ENCODE measurements at regions not wholly inside any gene's neighbourhood (a gene's known extent, or its start where the extent isn't known, plus 50 kb on each side); places are given as distances from the start of the nearest gene placed in this dataset.

DNA sequence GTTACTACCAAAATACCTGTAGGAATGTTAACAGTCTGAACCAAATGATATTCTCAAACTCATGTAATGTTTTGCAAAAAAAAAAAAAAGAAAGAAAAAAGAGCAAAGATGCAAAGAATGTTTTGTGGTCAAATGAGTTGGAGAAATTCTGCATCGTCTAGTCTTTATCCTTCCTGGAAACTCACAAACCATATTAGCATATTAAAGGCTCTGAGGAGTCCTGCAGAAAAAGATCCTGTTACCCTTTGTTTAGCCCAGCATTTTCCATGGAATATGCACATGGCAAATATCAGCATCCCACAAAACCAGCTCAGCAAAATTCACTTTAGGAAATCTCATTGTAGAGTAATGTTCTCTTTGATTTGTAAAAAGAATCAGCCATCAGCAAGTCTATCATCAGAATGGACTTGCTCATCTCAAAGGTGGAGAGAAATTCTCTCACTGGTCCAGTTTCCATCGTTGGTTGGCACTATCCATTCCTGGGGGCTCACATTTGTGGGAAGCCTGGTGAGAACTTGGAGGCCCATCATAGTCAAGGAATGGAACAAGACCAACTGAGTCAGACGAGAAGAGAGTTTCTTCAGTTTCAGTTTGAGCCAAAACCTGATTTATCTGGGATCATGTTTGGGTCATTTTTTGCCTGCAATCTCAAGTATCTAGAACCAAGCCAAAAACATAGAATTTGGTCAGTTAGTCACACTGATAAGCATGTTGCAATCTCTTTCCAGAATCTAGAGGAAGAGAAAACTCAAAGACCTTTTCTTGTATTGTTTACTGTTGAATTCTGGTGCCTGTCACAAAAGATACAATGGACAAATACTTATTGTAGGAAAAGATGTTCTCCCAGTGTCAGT lies 129.8 kb downstream of the TBX5 start:
- TF ChIP-seq, protein P1, sequence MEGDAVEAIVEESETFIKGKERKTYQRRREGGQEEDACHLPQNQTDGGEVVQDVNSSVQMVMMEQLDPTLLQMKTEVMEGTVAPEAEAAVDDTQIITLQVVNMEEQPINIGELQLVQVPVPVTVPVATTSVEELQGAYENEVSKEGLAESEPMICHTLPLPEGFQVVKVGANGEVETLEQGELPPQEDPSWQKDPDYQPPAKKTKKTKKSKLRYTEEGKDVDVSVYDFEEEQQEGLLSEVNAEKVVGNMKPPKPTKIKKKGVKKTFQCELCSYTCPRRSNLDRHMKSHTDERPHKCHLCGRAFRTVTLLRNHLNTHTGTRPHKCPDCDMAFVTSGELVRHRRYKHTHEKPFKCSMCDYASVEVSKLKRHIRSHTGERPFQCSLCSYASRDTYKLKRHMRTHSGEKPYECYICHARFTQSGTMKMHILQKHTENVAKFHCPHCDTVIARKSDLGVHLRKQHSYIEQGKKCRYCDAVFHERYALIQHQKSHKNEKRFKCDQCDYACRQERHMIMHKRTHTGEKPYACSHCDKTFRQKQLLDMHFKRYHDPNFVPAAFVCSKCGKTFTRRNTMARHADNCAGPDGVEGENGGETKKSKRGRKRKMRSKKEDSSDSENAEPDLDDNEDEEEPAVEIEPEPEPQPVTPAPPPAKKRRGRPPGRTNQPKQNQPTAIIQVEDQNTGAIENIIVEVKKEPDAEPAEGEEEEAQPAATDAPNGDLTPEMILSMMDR (IDR thresholded peaks at IDR 0.05): no peak
- H3K4me1 Mint-ChIP-seq: peaks cover 10% of the 10 kb centered on the region
- H3K36me3 Mint-ChIP-seq (ENCODE audit: low read depth): no peaks in the 10 kb centered on the region
- no peaks in the 10 kb centered on the region for H3K9me3 Mint-ChIP-seq
- H3K27ac Mint-ChIP-seq: no peak overlapping the region
- H3K4me3 Mint-ChIP-seq: no peak overlapping the region
- peaks cover 93% of the 10 kb centered on the region for H3K27me3 Mint-ChIP-seq (ENCODE audit: low read depth, poor library complexity)
- no peak for DNase-seq

DNA sequence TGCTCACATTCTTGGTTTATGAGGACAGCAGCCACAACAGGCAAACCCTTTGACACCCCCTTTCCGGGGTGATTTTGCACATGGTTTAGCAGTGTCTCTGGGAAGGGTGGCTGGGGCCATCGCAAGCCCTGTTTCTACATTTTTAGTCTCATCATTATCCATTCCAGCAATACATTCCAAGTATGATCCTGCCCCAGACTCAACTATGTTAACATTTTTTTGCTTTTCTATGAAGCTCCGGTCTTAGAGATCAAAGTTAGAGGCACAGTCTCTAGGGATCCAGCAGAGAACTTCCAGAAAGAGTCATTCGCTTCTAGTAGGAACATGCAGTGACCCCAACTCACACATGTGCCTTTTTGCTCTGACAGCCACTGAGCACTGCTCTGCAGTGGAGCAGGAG lies 130.9 kb downstream of the TBX5 start:
- H3K36me3 Mint-ChIP-seq (ENCODE audit: low read depth): no peaks in the 10 kb centered on the region
- no peak overlapping the region for H3K4me3 Mint-ChIP-seq
- peaks cover 10% of the 10 kb centered on the region for H3K4me1 Mint-ChIP-seq
- no peaks in the 10 kb centered on the region for H3K9me3 Mint-ChIP-seq
- no peak overlapping the region for H3K27ac Mint-ChIP-seq
- peaks cover 94% of the 10 kb centered on the region for H3K27me3 Mint-ChIP-seq (ENCODE audit: low read depth, poor library complexity)
- no peak for DNase-seq
- TF ChIP-seq, protein P1 (IDR thresholded peaks at IDR 0.05): no peak

DNA sequence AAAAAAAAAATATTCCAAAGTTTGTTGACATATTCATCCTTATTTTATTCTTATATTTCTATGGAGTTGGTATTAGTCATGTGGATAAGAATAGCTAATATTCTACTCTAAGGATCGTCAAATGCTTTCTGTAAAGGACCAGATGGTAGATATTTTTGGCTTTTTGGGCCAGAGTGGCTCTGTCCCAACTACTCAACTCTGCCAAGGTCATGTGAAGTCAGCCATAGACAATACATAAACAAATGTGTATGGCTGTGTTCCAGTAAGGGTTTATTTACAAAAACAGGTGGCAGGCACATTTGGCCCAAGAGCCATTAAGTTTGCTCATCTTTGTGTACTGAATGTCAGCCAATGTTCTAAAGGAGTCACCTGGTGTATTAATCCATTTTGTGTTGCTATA lies 131.8 kb downstream of the TBX5 start:
- Mint-ChIP-seq H3K9me3 (no peaks in the 10 kb centered on the region), H3K27me3 (ENCODE audit: low read depth, poor library complexity) (peaks cover 92% of the 10 kb centered on the region), H3K27ac (no peak overlapping the region), H3K4me3 (no peak overlapping the region), H3K4me1 (peaks cover 13% of the 10 kb centered on the region), H3K36me3 (ENCODE audit: low read depth) (no peaks in the 10 kb centered on the region)
- no peak for DNase-seq
- TF ChIP-seq, protein P1 (IDR thresholded peaks at IDR 0.05): no peak

DNA sequence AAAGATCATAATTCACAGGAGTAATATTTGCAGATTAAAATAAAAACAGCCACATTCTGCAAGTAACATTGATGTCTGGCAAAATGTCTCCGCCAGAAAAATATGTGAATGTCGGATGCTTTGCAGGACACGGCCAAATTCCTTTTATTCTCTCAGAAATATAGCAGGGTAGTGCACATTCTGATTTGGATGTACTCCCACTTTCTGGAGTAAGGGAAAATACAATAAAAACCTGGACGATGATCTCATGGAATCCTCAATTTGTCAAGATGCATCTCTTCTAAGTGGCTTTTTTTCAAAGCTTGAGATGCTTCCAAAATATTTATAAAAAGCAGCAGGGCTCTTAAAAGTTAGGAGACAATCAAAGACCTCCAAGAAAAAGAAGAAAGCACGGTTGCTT lies 133.3 kb downstream of the TBX5 start:
- TF ChIP-seq, protein P1 (IDR thresholded peaks at IDR 0.05): no peak
- H3K9me3 Mint-ChIP-seq: no peaks in the 10 kb centered on the region
- H3K4me3 Mint-ChIP-seq: no peak overlapping the region
- no peak for DNase-seq
- peaks cover 89% of the 10 kb centered on the region for H3K27me3 Mint-ChIP-seq (ENCODE audit: low read depth, poor library complexity)
- peaks cover 19% of the 10 kb centered on the region for H3K4me1 Mint-ChIP-seq
- H3K36me3 Mint-ChIP-seq (ENCODE audit: low read depth): no peaks in the 10 kb centered on the region
- H3K27ac Mint-ChIP-seq: no peak overlapping the region

DNA sequence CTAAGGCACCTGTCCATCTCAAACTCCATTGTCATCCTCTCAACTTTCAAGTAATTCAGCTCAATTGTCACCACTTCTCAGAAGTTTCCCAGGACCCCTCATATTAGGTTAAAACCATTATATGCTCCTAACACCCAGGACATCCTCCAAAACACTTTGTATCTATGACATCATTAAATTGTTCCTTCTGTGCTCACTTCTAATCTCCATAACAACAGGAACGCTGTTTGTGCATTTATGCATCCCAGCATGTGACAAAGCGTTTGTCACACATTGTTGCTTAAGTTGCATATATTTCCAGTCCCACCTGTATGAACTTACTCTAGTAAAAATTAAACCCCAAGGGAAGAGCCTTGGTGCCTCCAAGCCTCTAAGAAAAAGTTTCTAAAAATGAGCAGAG lies 133.9 kb downstream of the TBX5 start:
- no peak overlapping the region for H3K4me3 Mint-ChIP-seq
- TF ChIP-seq, protein P1 (IDR thresholded peaks at IDR 0.05): no peak
- H3K27me3 Mint-ChIP-seq (ENCODE audit: low read depth, poor library complexity): peaks cover 89% of the 10 kb centered on the region
- H3K9me3 Mint-ChIP-seq: no peaks in the 10 kb centered on the region
- no peak overlapping the region for H3K27ac Mint-ChIP-seq
- H3K4me1 Mint-ChIP-seq: peaks cover 19% of the 10 kb centered on the region
- no peaks in the 10 kb centered on the region for H3K36me3 Mint-ChIP-seq (ENCODE audit: low read depth)
- DNase-seq: no peak

DNA sequence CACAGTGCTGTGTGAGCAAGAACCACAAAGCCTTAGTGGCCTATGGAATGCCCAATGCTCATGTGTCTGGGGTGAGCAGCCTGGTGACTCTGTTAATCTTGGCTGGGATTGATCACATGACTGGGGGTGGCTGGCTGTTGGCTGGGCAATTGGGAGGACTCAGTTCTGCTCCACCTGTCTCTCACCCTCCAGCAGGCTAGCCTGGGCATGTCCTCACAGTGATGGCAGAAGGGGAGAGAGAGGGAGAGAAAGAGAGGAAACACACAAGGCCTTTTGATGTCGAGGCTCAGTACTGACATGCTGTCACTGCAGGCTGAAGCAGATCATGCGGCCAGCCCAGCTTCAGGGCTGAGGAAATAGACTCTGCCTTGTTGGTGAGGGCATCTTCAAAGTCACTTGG lies 136.8 kb downstream of the TBX5 start:
- Mint-ChIP-seq H3K27ac (no peak overlapping the region), H3K4me3 (no peak overlapping the region), H3K27me3 (ENCODE audit: low read depth, poor library complexity) (peaks cover 89% of the 10 kb centered on the region), H3K4me1 (peaks cover 9% of the 10 kb centered on the region), H3K36me3 (ENCODE audit: low read depth) (no peaks in the 10 kb centered on the region), H3K9me3 (no peaks in the 10 kb centered on the region)
- TF ChIP-seq, protein P1 (IDR thresholded peaks at IDR 0.05): no peak
- no peak for DNase-seq
